ENCODE measurements at regions not wholly inside any gene's neighbourhood (a gene's known extent, or its start where the extent isn't known, plus 50 kb on each side); places are given as distances from the start of the nearest gene placed in this dataset.

DNA sequence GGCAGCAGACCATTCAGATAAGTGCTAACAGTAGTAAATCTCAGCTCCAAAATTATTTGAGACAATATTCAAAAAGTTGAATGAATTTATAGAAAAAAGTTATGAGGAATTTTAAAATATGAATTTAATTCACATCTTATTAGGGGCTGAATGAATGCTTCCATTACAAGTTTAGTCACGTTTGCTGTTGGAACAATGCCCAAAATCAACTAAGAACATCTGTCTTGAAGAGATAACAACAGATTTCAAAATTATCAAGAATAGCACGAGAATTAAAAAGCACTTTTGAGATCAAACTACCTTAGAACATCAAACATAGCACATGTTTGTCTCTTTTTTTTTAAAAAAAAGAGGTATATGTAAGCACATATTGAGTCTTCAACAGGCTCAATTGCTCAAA lies 115.4 kb upstream of the PPFIA2 start:
- 21% methylated on average over 2 of the region's 2 CpGs for WGBS, 2 donors
- ATAC-seq (ENCODE audit: low FRiP score) (no peak), DNase-seq (no peak)
- intact Hi-C loops (cut with DNase I) = no loop called here
- Histone ChIP-seq H3K36me3 (ENCODE audit: control insufficient read depth in 1 of 2, insufficient read depth in 2 of 2, low read length in 1 of 2) (no peaks in the 10 kb centered on the region), H3K9me3 (ENCODE audit: control insufficient read depth, low read length) (no peaks in the 10 kb centered on the region), H3K27me3 (ENCODE audit: control insufficient read depth in 1 of 2, insufficient read depth in 2 of 2, low read length in 1 of 2) (no peaks in the 10 kb centered on the region), H3K4me3 (ENCODE audit: low read length in 2 of 2) (no peak overlapping the region), H3K4me1 (ENCODE audit: control insufficient read depth in 1 of 2, insufficient read depth in 2 of 2, low read length in 2 of 2) (no peaks in the 10 kb centered on the region), H3K27ac (ENCODE audit: low read depth in 1 of 2, low read length in 2 of 2) (no peak overlapping the region)

DNA sequence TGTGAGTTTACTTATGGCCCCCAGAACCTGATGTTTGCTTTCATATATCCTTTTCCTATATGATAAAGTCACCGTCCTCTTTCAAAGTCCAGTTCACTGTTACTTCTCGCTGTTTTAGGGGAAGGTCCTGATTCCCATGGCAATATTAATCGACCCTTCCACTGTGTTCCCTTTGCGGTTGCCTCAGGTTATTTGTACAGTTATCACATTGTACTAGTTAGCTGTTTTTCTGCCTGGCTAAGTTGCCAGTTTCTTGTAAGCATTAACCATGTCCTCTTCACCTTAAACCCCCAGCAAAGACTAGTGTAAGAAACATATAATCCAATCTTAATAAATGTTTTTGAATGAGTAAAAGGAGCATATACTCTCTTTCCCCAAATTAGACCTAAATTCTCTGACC lies 115.0 kb upstream of the PPFIA2 start:
- Histone ChIP-seq H3K4me3 (ENCODE audit: low read length in 2 of 2) (no peak overlapping the region), H3K27me3 (ENCODE audit: control insufficient read depth in 1 of 2, insufficient read depth in 2 of 2, low read length in 1 of 2) (no peaks in the 10 kb centered on the region), H3K4me1 (ENCODE audit: control insufficient read depth in 1 of 2, insufficient read depth in 2 of 2, low read length in 2 of 2) (no peaks in the 10 kb centered on the region), H3K27ac (ENCODE audit: low read depth in 1 of 2, low read length in 2 of 2) (no peak overlapping the region), H3K9me3 (ENCODE audit: control insufficient read depth, low read length) (no peaks in the 10 kb centered on the region), H3K36me3 (ENCODE audit: control insufficient read depth in 1 of 2, insufficient read depth in 2 of 2, low read length in 1 of 2) (no peaks in the 10 kb centered on the region)
- DNase-seq (no peak), ATAC-seq (ENCODE audit: low FRiP score) (no peak)
- WGBS, 2 donors = 62 to 67% methylated on average over 4 of the region's 4 CpGs
- intact Hi-C loops (cut with DNase I) = no loop called here

GRCh38 chr12:81872400-81872799 lies 113.2 kb upstream of the PPFIA2 start:
- Histone ChIP-seq H3K36me3 (ENCODE audit: control insufficient read depth in 1 of 2, insufficient read depth in 2 of 2, low read length in 1 of 2) (no peaks in the 10 kb centered on the region), H3K27ac (ENCODE audit: low read depth in 1 of 2, low read length in 2 of 2) (no peak overlapping the region)
- 59 to 65% methylated on average over 1 of the region's 1 CpG for WGBS, 2 donors

DNA sequence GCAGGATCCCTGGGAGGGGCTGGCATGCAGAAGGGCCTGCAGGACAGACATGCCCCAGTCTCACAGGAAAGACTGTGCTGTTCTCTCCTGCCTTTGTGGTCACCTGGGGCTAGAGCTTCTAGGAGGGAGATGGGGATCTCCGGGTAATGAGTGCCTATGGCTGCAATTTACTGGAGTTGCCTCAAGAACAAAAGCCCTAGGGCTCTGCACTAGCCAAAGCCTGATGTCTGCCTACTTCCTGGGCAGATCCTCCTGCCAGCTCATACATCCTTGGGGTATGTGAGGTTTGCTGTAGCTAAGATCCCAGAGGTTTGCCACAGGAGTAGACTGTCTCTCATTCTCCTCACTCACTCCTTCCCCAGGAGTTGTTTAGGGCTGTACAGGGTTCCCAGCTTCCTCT lies 106.9 kb upstream of the PPFIA2 start:
- intact Hi-C loops (cut with DNase I) = no loop called here
- no peaks in the 10 kb centered on the region for H3K36me3 ChIP-seq (ENCODE audit: control insufficient read depth in 1 of 2, insufficient read depth in 2 of 2, low read length in 1 of 2)
- WGBS, 2 donors = 78 to 92% methylated on average over 1 of the region's 1 CpG
- no peaks in the 10 kb centered on the region for H3K27me3 ChIP-seq (ENCODE audit: control insufficient read depth in 1 of 2, insufficient read depth in 2 of 2, low read length in 1 of 2)
- no peak overlapping the region for H3K4me3 ChIP-seq (ENCODE audit: low read length in 2 of 2)
- ATAC-seq (ENCODE audit: low FRiP score) = no peak
- DNase-seq = no peak
- H3K27ac ChIP-seq (ENCODE audit: low read depth in 1 of 2, low read length in 2 of 2) = no peak overlapping the region
- no peaks in the 10 kb centered on the region for H3K9me3 ChIP-seq (ENCODE audit: control insufficient read depth, low read length)
- H3K4me1 ChIP-seq (ENCODE audit: control insufficient read depth in 1 of 2, insufficient read depth in 2 of 2, low read length in 2 of 2) = no peaks in the 10 kb centered on the region

More at GRCh38 chr12:81872400-81872799, 113.2 kb upstream of the PPFIA2 start:
- Histone ChIP-seq H3K4me1 (ENCODE audit: control insufficient read depth in 1 of 2, insufficient read depth in 2 of 2, low read length in 2 of 2) (no peaks in the 10 kb centered on the region), H3K4me3 (ENCODE audit: low read length in 2 of 2) (no peak overlapping the region), H3K27me3 (ENCODE audit: control insufficient read depth in 1 of 2, insufficient read depth in 2 of 2, low read length in 1 of 2) (no peaks in the 10 kb centered on the region), H3K9me3 (ENCODE audit: control insufficient read depth, low read length) (no peaks in the 10 kb centered on the region)
- no peak for DNase-seq
- intact Hi-C loops (cut with DNase I) = no loop called here
- no peak for ATAC-seq (ENCODE audit: low FRiP score)

DNA sequence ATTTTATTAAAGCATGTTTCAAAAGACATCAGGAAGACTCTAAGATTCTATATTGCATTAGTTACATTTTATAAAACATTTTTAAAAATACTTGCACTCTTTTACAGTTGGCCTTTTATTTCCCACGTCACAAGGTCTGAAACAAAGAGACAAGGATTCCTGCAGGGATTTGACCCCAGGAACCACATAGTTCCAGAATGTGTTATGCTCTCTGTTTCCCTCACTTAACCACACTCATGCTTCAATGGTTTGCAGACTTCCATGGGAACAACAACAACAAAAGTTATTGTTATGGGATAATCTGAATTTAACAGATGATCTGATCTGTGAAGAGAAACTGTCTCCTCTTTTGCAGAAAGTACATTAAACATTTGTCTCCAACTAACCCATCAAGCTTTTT lies 104.3 kb upstream of the PPFIA2 start:
- Histone ChIP-seq H3K9me3 (ENCODE audit: control insufficient read depth, low read length) (no peaks in the 10 kb centered on the region), H3K4me3 (ENCODE audit: low read length in 2 of 2) (no peak overlapping the region), H3K36me3 (ENCODE audit: control insufficient read depth in 1 of 2, insufficient read depth in 2 of 2, low read length in 1 of 2) (no peaks in the 10 kb centered on the region), H3K4me1 (ENCODE audit: control insufficient read depth in 1 of 2, insufficient read depth in 2 of 2, low read length in 2 of 2) (no peaks in the 10 kb centered on the region), H3K27me3 (ENCODE audit: control insufficient read depth in 1 of 2, insufficient read depth in 2 of 2, low read length in 1 of 2) (no peaks in the 10 kb centered on the region), H3K27ac (ENCODE audit: low read depth in 1 of 2, low read length in 2 of 2) (no peak overlapping the region)
- WGBS, 2 donors = 53 to 61% methylated on average over 1 of the region's 1 CpG
- no peak for DNase-seq
- no peak for ATAC-seq (ENCODE audit: low FRiP score)
- intact Hi-C loops (cut with DNase I) = no loop called here

DNA sequence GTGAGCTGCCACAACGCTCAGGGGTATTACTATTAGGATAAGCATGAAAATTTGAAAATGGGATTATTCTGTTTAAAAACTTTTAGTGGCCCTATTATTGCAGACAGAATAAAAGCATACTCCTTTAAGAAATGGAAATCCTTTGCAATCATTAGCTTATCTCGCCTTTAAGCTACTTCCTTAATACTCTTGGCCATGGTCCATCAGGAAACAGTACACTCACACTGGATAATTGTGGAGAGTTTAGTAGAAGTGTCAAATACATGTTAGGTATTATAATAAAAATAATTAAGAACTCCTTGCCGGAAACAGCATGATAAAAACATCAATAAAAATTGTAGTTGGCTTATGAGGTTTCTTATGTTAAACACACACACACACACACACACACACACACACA lies 100.4 kb upstream of the PPFIA2 start:
- no peaks in the 10 kb centered on the region for H3K27me3 ChIP-seq (ENCODE audit: control insufficient read depth in 1 of 2, insufficient read depth in 2 of 2, low read length in 1 of 2)
- ATAC-seq (ENCODE audit: low FRiP score) (no peak), DNase-seq (no peak)
- H3K36me3 ChIP-seq (ENCODE audit: control insufficient read depth in 1 of 2, insufficient read depth in 2 of 2, low read length in 1 of 2) = no peaks in the 10 kb centered on the region
- WGBS, 2 donors = 39% methylated on average over 3 of the region's 3 CpGs
- intact Hi-C loops (cut with DNase I) = no loop called here
- H3K9me3 ChIP-seq (ENCODE audit: control insufficient read depth, low read length) = no peaks in the 10 kb centered on the region
- H3K4me3 ChIP-seq (ENCODE audit: low read length in 2 of 2) = no peak overlapping the region
- no peak overlapping the region for H3K27ac ChIP-seq (ENCODE audit: low read depth in 1 of 2, low read length in 2 of 2)
- no peaks in the 10 kb centered on the region for H3K4me1 ChIP-seq (ENCODE audit: control insufficient read depth in 1 of 2, insufficient read depth in 2 of 2, low read length in 2 of 2)

DNA sequence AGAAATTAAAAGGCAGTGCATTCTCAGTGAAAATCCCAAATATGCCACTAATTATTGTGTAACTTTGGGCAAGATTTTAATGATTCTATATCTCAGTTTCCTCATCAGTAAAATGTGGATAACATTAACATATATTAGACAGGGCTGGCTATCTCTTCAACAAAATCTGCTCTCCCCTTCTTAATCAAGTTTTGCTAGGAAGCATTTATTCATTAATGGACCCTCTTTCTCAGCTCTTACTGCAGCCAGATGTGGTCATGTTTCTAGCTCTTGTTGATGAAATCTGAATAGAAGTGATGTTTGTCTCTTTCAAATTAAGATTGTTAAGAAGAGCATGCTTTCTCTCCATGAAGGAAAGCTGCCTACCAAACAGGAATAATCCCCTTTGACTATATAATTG lies 84.4 kb upstream of the PPFIA2 start:
- intact Hi-C loops (cut with DNase I) = no loop called here
- H3K4me1 ChIP-seq (ENCODE audit: control insufficient read depth in 1 of 2, insufficient read depth in 2 of 2, low read length in 2 of 2) = no peaks in the 10 kb centered on the region
- ATAC-seq (ENCODE audit: low FRiP score) = no peak
- no peaks in the 10 kb centered on the region for H3K27me3 ChIP-seq (ENCODE audit: control insufficient read depth in 1 of 2, insufficient read depth in 2 of 2, low read length in 1 of 2)
- H3K36me3 ChIP-seq (ENCODE audit: control insufficient read depth in 1 of 2, insufficient read depth in 2 of 2, low read length in 1 of 2) = no peaks in the 10 kb centered on the region
- H3K27ac ChIP-seq (ENCODE audit: low read depth in 1 of 2, low read length in 2 of 2) = no peak overlapping the region
- no peak overlapping the region for H3K4me3 ChIP-seq (ENCODE audit: low read length in 2 of 2)
- no peak for DNase-seq
- no peaks in the 10 kb centered on the region for H3K9me3 ChIP-seq (ENCODE audit: control insufficient read depth, low read length)

DNA sequence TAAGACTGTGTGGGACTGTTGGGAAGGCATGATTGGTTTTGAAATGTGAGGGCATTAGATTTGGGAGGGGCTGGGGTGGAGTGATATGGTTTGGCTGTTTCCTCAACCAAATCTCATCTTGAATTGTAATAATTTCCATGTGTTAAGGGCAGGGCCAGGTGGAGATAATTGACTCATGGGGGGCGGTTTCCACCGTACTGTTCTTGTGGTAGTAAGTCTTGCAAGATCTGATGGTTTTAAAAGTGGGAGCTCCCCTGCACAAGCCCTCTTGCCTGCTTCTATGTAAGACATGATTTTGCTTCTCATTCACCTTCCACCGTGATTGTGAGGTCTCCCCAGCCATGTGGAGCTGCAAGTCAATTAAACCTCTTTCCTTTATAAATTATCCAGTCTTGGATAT lies 76.6 kb upstream of the PPFIA2 start:
- DNase-seq = no peak
- no peak overlapping the region for H3K4me3 ChIP-seq (ENCODE audit: low read length in 2 of 2)
- no peak for ATAC-seq (ENCODE audit: low FRiP score)
- intact Hi-C loops (cut with DNase I) = no loop called here
- 88 to 94% methylated on average over 3 of the region's 3 CpGs for WGBS, 2 donors
- H3K27ac ChIP-seq (ENCODE audit: low read depth in 1 of 2, low read length in 2 of 2) = no peak overlapping the region
- H3K4me1 ChIP-seq (ENCODE audit: control insufficient read depth in 1 of 2, insufficient read depth in 2 of 2, low read length in 2 of 2) = no peaks in the 10 kb centered on the region
- H3K9me3 ChIP-seq (ENCODE audit: control insufficient read depth, low read length) = no peaks in the 10 kb centered on the region
- no peaks in the 10 kb centered on the region for H3K36me3 ChIP-seq (ENCODE audit: control insufficient read depth in 1 of 2, insufficient read depth in 2 of 2, low read length in 1 of 2)
- H3K27me3 ChIP-seq (ENCODE audit: control insufficient read depth in 1 of 2, insufficient read depth in 2 of 2, low read length in 1 of 2) = no peaks in the 10 kb centered on the region

DNA sequence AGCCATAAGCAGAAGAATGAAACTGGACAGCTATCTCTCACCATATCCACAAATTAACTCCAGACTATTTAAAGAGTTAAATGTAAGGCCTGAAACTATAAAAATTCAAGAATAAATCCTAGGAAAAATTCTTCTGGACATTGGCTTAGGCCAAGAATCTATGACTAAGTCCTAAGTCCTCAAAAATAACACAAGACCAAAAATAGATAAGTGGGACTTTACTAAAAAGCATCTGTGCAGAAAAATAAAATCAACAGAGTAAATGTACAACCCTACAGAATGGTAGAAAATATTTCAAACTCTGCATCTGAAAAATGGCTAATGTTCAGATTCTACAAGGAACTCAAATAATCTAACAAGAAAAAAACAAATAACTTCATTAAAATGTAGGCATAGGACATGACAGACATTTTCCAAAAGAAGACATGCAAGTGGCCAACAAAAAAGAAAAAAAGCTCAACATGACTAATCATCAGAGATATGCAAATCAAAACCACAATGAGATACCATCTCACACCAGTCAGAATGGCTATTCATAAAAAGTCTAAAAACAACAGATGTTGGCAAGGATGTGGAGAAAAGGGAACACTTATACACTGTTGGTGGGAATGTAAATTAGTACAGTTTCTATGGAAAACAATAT lies 61.0 kb upstream of the PPFIA2 start:
- Histone ChIP-seq H3K4me3 (ENCODE audit: low read length in 2 of 2) (no peak overlapping the region), H3K9me3 (ENCODE audit: control insufficient read depth, low read length) (no peaks in the 10 kb centered on the region), H3K27ac (ENCODE audit: low read depth in 1 of 2, low read length in 2 of 2) (no peak overlapping the region), H3K27me3 (ENCODE audit: control insufficient read depth in 1 of 2, insufficient read depth in 2 of 2, low read length in 1 of 2) (no peaks in the 10 kb centered on the region), H3K4me1 (ENCODE audit: control insufficient read depth in 1 of 2, insufficient read depth in 2 of 2, low read length in 2 of 2) (no peaks in the 10 kb centered on the region), H3K36me3 (ENCODE audit: control insufficient read depth in 1 of 2, insufficient read depth in 2 of 2, low read length in 1 of 2) (no peaks in the 10 kb centered on the region)
- intact Hi-C loops (cut with DNase I) = no loop called here
- no peak for DNase-seq
- no peak for ATAC-seq (ENCODE audit: low FRiP score)

Data from aorta (tissue), 5 donors.